DOHH2 (cell line): ENCODE measurements at regions not wholly inside any gene's neighbourhood (a gene's known extent, or its start where the extent isn't known, plus 50 kb on each side); places are given as distances from the start of the nearest gene placed in this dataset.
"Not testable (repeated sequence)": the region's sequence is repeated elsewhere in the genome, so short reads cannot be mapped to it uniquely, and the experiment has no call there.

ENCODE experiments used
- H3F3A ChIP-seq: fragments of 200-600 bp; sonication (generic), shearing (Covaris generic); 2 replicates; pipeline ENCODE4 v1.6.0; 2016; ENCODE audit warnings: antibody characterized with exemption, mild to moderate bottlenecking; ENCODE audit not compliant: control insufficient read depth, insufficient read depth
- H3K27ac ChIP-seq: fragments of 200-600 bp; sonication (generic); 2 replicates; pipeline ENCODE4 v1.5.1; 2014; ENCODE audit warnings: low read depth, mild to moderate bottlenecking, low read length, moderate library complexity
- H3K27me3 ChIP-seq: fragments of 200-600 bp; sonication (generic); 2 replicates; pipeline ENCODE4 v1.6.1; 2014; ENCODE audit warnings: mild to moderate bottlenecking, low read length, mixed read lengths; ENCODE audit not compliant: control insufficient read depth
- H3K36me3 ChIP-seq: fragments of 200-600 bp; sonication (generic); 2 replicates; pipeline ENCODE4 v1.6.1; 2014; ENCODE audit warnings: mild to moderate bottlenecking, low read length, moderate library complexity, mixed read lengths; ENCODE audit not compliant: control insufficient read depth
- H3K4me1 ChIP-seq: fragments of 200-600 bp; sonication (generic); 2 replicates; pipeline ENCODE4 v1.6.1; 2014; ENCODE audit warnings: mild to moderate bottlenecking, low read length, mixed read lengths; ENCODE audit not compliant: control insufficient read depth
- H3K4me2 ChIP-seq: fragments of 200-600 bp; sonication (generic); 2 replicates; pipeline ENCODE4 v1.6.0; 2014; ENCODE audit warnings: mild to moderate bottlenecking, low read length, moderate library complexity
- H3K4me3 ChIP-seq: fragments of 200-600 bp; sonication (generic); 2 replicates; pipeline ENCODE4 v1.5.1; 2014; ENCODE audit warnings: mild to moderate bottlenecking, low read length, mixed read lengths
- H3K79me2 ChIP-seq: fragments of 200-600 bp; sonication (generic); 2 replicates; pipeline ENCODE4 v1.6.1; 2014; ENCODE audit warnings: mild to moderate bottlenecking, low read length, mixed read lengths; ENCODE audit not compliant: control insufficient read depth
- H3K9me2 ChIP-seq: fragments of 200-600 bp; sonication (generic); replicated peaks from 2 replicates; pipeline ENCODE4 v1.6.1; 2014; ENCODE audit warnings: mild to moderate bottlenecking, low read length, mixed read lengths; ENCODE audit not compliant: control insufficient read depth
- H3K9me3 ChIP-seq: fragments of 200-600 bp; sonication (generic); 2 replicates; pipeline ENCODE4 v1.6.1; 2014; ENCODE audit warnings: antibody characterized with exemption, low read length, mixed read lengths; ENCODE audit not compliant: control insufficient read depth, insufficient read depth
- H4K20me1 ChIP-seq: fragments of 200-600 bp; sonication (generic); 2 replicates; pipeline ENCODE4 v1.6.0; 2014; ENCODE audit warnings: low read depth, mild to moderate bottlenecking, antibody characterized with exemption, low read length, moderate library complexity; ENCODE audit not compliant: control insufficient read depth, insufficient read depth
- CTCF ChIP-seq: fragments of 200-600 bp; sonication (generic); IDR thresholded peaks from one replicate; pipeline ENCODE4 v1.5.1; 2014; ENCODE audit warnings: antibody characterized with exemption, mild to moderate bottlenecking, low read depth, low read length; ENCODE audit not compliant: poor library complexity, severe bottlenecking
- EZH2phosphoT487 ChIP-seq: fragments of 200-600 bp; sonication (generic); IDR thresholded peaks from 2 replicates; pipeline ENCODE4 v1.6.1; 2017; ENCODE audit warnings: borderline replicate concordance, mild to moderate bottlenecking, antibody characterized with exemption, low read length, moderate library complexity, mixed read lengths

- Histone ChIP-seq H3K79me2 (no peaks in the 10 kb centered on the region), H3K4me3 (no peak overlapping the region), H3K36me3 (peaks cover 10% of the 10 kb centered on the region), H3K27ac (peak overlapping the region; percentile 37), H3K4me1 (peaks cover 21% of the 10 kb centered on the region), H3F3A (no peaks in the 10 kb centered on the region), H4K20me1 (no peaks in the 10 kb centered on the region), H3K9me3 (peaks cover 13% of the 10 kb centered on the region; the same call in 1 of the 2 replicates), H3K27me3 (no peaks in the 10 kb centered on the region), H3K9me2 (no peaks in the 10 kb centered on the region), H3K4me2 (no peak overlapping the region)
- TF ChIP-seq CTCF, result peak; percentile 66
- no peak for TF ChIP-seq EZH2phosphoT487
Measured at GRCh38 chr6:155530219-155530834, 74.7 kb upstream of the NOX3 start.

- not testable (repeated sequence) for H3K9me2 ChIP-seq, H3F3A ChIP-seq, H3K27me3 ChIP-seq, H3K4me3 ChIP-seq, H3K79me2 ChIP-seq, H4K20me1 ChIP-seq, H3K36me3 ChIP-seq, H3K4me2 ChIP-seq
- H3K27ac ChIP-seq, result peak overlapping the region; percentile 37
- H3K4me1 ChIP-seq, result peaks cover 21% of the 10 kb centered on the region
- peaks cover 12% of the 10 kb centered on the region; the same call in 1 of the 2 replicates for H3K9me3 ChIP-seq
Measured at GRCh38 chr6:155529814-155530213, 74.2 kb upstream of the NOX3 start.

GRCh38 chr6:155528982-155529453, 73.4 kb upstream of the NOX3 start:
- peaks cover 21% of the 10 kb centered on the region for H3K4me1 ChIP-seq
- H3K4me2 ChIP-seq, result peak overlapping the region; percentile 32
- no peaks in the 10 kb centered on the region for H3K79me2 ChIP-seq
- no peaks in the 10 kb centered on the region for H3K27me3 ChIP-seq
- H4K20me1 ChIP-seq, result no peaks in the 10 kb centered on the region
- H3K4me3 ChIP-seq, result peak overlapping the region; percentile 7; the same call in 1 of the 2 replicates
- H3K9me3 ChIP-seq, result peaks cover 12% of the 10 kb centered on the region; the same call in 1 of the 2 replicates
- no peaks in the 10 kb centered on the region for H3K9me2 ChIP-seq
- H3K27ac ChIP-seq, result peak overlapping the region; percentile 20
- no peaks in the 10 kb centered on the region for H3F3A ChIP-seq
- TF ChIP-seq EZH2phosphoT487, result no peak
- no peak for TF ChIP-seq CTCF
- peaks cover 10% of the 10 kb centered on the region for H3K36me3 ChIP-seq

- Histone ChIP-seq H4K20me1 (no peaks in the 10 kb centered on the region), H3K4me1 (peaks cover 21% of the 10 kb centered on the region), H3K9me3 (peaks cover 12% of the 10 kb centered on the region; the same call in 1 of the 2 replicates), H3K36me3 (peaks cover 10% of the 10 kb centered on the region), H3K9me2 (no peaks in the 10 kb centered on the region), H3K27me3 (no peaks in the 10 kb centered on the region), H3K27ac (peak overlapping the region; percentile 20; the same call in 1 of the 2 replicates), H3K79me2 (no peaks in the 10 kb centered on the region), H3K4me3 (no peak overlapping the region), H3F3A (no peaks in the 10 kb centered on the region), H3K4me2 (no peak overlapping the region)
- TF ChIP-seq EZH2phosphoT487 (no peak), CTCF (no peak)
Measured at GRCh38 chr6:155528335-155528734, 72.7 kb upstream of the NOX3 start.
